Cardiac fibroblast (primary cell): ENCODE measurements at regions not wholly inside any gene's neighbourhood (a gene's known extent, or its start where the extent isn't known, plus 50 kb on each side); places are given as distances from the start of the nearest gene placed in this dataset.
A peak's percentile ranks its signal among the peaks of the same experiment; 100 is the strongest.

Experiments
- DNase-seq, 2 donors: peaks; one replicate each; pipeline versions ENCODE4 v3.0.0 to v3.0.0-alpha.2; 2010; ENCODE audit warnings: low read depth in 2 of 2
- H3K4me3 ChIP-seq, 2 donors: replicated peaks in 1 of 2; 1 replicate in 1 of 2; 2 replicates in 1 of 2; pipeline ENCODE4 v1.5.1; 2011; ENCODE audit warnings: low read depth in 2 of 2, low read length in 2 of 2, mild to moderate bottlenecking in 2 of 2, moderate library complexity in 1 of 2
- TF ChIP-seq, protein P1 (sequence below): IDR thresholded peaks from one replicate; pipeline ENCODE4 v1.5.1; 2011; ENCODE audit warnings: low read depth, mild to moderate bottlenecking, low read length, inconsistent platforms

DNA sequence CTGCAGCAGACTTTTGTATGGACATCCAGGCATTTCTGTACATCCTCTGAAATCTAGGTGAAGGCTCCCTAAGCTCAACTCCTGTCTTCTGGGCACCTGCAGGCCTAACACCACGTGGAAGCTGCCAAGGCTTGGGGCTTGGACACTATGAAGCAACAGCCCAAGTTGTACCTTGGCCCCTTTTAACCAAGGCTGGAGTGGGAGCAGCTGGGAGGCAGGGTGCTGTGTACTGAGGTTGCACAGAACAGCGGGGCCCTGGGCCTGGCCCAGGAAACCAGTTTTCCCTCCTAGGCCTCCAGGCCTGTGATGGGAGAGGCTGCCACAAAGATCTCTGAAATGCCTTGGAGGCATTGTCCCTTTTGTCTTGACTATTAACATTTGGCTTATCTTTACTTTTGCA is 214.4 kb upstream of the LRIG3 start:
- TF ChIP-seq, protein P1, sequence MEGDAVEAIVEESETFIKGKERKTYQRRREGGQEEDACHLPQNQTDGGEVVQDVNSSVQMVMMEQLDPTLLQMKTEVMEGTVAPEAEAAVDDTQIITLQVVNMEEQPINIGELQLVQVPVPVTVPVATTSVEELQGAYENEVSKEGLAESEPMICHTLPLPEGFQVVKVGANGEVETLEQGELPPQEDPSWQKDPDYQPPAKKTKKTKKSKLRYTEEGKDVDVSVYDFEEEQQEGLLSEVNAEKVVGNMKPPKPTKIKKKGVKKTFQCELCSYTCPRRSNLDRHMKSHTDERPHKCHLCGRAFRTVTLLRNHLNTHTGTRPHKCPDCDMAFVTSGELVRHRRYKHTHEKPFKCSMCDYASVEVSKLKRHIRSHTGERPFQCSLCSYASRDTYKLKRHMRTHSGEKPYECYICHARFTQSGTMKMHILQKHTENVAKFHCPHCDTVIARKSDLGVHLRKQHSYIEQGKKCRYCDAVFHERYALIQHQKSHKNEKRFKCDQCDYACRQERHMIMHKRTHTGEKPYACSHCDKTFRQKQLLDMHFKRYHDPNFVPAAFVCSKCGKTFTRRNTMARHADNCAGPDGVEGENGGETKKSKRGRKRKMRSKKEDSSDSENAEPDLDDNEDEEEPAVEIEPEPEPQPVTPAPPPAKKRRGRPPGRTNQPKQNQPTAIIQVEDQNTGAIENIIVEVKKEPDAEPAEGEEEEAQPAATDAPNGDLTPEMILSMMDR: no peak
- no peak overlapping the region for H3K4me3 ChIP-seq

DNA sequence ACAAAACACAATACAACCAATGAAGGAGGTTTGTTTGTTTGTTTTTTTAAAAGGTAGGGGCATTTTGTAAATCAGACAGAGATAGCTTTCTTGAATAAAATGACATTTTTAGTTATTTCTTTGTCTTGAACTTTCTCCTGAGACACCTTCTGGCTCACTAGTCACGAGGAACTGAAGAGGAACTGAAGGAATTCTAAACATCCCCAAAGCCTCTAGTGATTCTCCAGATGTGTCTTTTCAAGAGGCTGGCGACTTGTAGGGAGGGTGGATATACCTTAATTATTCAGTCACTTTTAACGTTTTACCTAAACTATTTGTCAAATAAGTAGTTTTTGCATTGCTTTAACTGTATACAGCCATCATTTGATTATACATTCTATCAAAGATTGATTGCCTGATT is 211.2 kb upstream of the LRIG3 start:
- no peak for DNase-seq
- TF ChIP-seq, protein P1: no peak
- no peak overlapping the region for H3K4me3 ChIP-seq

More for the DNA sequence above, 214.4 kb upstream of the LRIG3 start:
- no peak for DNase-seq

DNA sequence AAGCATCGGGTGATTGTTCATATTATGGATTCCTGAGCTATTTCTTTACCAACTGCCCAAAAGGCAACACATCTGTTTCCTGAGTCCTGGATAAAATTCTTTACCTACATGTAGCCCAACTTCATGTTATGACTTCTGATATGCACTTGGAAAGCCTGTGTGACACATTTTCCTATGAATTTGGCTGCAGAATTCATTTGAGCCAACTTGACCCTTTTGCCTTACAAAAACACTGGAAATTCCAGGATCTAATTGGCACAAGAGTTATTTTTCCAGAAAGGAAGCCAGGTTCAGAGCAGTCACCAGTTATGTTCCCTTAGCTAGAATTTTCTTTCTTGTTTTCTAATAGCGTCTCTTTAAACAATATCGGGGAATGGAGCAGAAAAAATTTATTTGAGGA is 202.5 kb upstream of the LRIG3 start:
- TF ChIP-seq, protein P1: no peak
- H3K4me3 ChIP-seq: no peak overlapping the region
- peak in 1 of 2 donors; percentile 54 for DNase-seq

DNA sequence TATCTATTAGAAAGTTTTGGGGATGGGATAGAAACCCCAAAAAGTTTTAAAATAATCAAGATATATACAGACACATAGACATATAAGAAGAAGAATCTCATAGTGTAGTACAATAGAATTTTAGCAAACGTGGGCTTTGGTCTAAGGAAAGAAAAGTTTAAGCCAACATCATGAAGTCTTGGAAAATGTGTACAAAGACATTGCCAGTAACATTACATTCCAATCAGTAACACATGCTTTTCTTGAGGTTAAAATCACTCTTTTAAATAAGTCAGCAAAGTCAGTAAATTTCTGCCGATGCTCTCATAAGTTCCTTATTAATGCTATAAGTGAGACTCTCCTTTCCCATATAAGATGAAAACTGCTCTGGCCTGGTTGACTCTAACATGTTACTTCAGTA is 201.1 kb upstream of the LRIG3 start:
- H3K4me3 ChIP-seq: no peak overlapping the region
- TF ChIP-seq, protein P1: no peak
- no peak for DNase-seq

DNA sequence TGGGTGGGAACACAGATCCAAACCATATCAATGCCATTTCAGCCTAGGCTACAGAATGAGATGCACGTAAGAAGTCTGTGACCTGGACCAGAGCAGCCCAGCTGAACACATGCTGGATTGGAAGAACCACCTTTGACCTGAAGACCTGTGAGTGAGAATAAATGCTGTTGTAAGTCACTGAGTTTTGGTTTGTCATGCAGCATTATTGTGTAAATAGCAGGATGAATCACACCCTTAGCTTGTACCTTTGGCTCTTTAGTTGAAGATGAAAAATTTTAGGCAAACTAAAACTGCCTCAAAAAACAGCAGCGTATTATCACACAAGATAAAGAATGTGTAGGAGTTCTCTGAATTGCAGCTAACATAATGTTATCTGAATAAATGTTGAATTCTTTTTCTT is 199.4 kb upstream of the LRIG3 start:
- DNase-seq: peak; percentile 58 to 68
- TF ChIP-seq, protein P1: no peak
- no peak overlapping the region for H3K4me3 ChIP-seq

DNA sequence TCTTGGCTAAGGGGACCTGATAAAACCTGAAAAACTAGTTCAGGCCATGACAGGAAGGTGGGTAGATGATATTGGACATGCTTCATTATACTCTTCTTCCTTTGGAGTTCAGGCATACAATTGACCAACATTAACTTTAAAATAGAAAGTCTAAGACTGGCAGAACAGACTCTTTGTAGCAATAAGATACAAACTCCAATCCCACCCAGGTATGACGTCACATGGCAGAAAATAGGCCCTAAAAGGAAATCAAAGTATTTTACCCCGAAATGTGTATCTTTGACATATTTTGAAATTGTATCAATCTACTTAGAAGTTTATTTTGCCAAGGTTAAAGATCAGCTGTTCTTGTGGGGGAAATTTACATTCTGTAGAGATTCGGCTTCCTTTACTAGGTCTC is 198.1 kb upstream of the LRIG3 start:
- DNase-seq: no peak
- H3K4me3 ChIP-seq: no peak overlapping the region
- TF ChIP-seq, protein P1: no peak

DNA sequence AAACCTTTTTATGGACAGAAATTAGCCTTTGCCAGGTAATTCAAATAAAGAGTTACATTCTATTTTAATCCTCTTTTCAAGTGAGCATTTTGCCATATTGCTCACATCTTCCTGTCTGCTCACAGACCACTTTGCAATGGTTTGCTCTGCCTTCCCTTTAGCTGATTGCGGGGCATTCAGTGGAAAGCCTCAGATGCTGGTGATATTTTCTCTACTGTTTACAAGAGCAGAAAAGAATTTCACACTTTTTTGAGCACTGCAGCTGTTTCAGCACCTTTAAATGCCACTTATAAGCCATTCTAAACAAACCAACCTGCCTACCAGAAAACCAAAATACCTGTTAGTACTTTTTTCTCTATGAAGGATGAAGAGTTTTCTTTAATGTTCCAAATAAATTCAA is 195.7 kb upstream of the LRIG3 start:
- no peak for DNase-seq
- no peak overlapping the region for H3K4me3 ChIP-seq
- TF ChIP-seq, protein P1: no peak
